BLaER1 treated with 17β-estradiol and CSF1 and Interleukin-3, amounts not matched to agents 10 nM and 100 nM (cell line): ENCODE measurements at regions not wholly inside any gene's neighbourhood (a gene's known extent, or its start where the extent isn't known, plus 50 kb on each side); places are given as distances from the start of the nearest gene placed in this dataset.
A peak's percentile ranks its signal among the peaks of the same experiment; 100 is the strongest.

Experiments used
- H3K27ac ChIP-seq, 11 experiments: shearing (Covaris generic); formaldehyde crosslinking; 2 replicates each; pipeline ENCODE4 v1.8.1; 2022
- H3K27me3 ChIP-seq, 11 experiments: shearing (Covaris generic); formaldehyde crosslinking; 2 replicates each; pipeline ENCODE4 v1.8.1; 2022
- H3K36me3 ChIP-seq, 11 experiments: shearing (Covaris generic); formaldehyde crosslinking; 2 replicates each; pipeline ENCODE4 v1.8.1; 2022
- H3K4me1 ChIP-seq, 10 experiments: shearing (Covaris generic); formaldehyde crosslinking; 2 replicates each; pipeline ENCODE4 v1.8.1; 2022
- H3K4me2 ChIP-seq, 11 experiments: shearing (Covaris generic); formaldehyde crosslinking; 2 replicates each; pipeline ENCODE4 v1.8.1; 2022
- H3K4me3 ChIP-seq, 10 experiments: shearing (Covaris generic); formaldehyde crosslinking; 2 replicates each; pipeline ENCODE4 v1.8.1; 2022
- H3K9ac ChIP-seq, 11 experiments: shearing (Covaris generic); formaldehyde crosslinking; 2 replicates each; pipeline ENCODE4 v1.8.1; 2022
- H3K9me3 ChIP-seq, 11 experiments: shearing (Covaris generic); formaldehyde crosslinking; replicated peaks in 1 of 11; 2 replicates each; pipeline ENCODE4 v1.8.1; 2022
- H4K20me1 ChIP-seq, 11 experiments: shearing (Covaris generic); formaldehyde crosslinking; 2 replicates each; pipeline ENCODE4 v1.8.1; 2022
- Cebpa-rat ChIP-seq, 11 experiments: shearing (Covaris generic); IDR thresholded peaks; 2 replicates each; pipeline ENCODE4 v1.8.1; 2022

- Histone ChIP-seq H3K4me1 (peaks cover 46 to 68% (median 53%) of the 10 kb centered on the region in 10 experiments), H3K4me3 (no peak overlapping the region), H3K9me3 (no peaks in the 10 kb centered on the region), H4K20me1 (no peaks in the 10 kb centered on the region), H3K9ac (0 out of 22 replicates have a peak overlapping the region, but pooled peaks of 2 of the 11 experiments have one; percentile 12 to 26), H3K27ac (peak overlapping the region in 7 of 11 experiments; percentile 15 to 54 (median 20); a peak in 8 of 22 replicates), H3K4me2 (peak overlapping the region; percentile 31 to 77 (median 71)), H3K27me3 (peaks cover 0 to 4% (median 0%) of the 10 kb centered on the region in 11 experiments; a peak in 1 of 22 replicates), H3K36me3 (no peaks in the 10 kb centered on the region)
- no peak for TF ChIP-seq Cebpa-rat (IDR thresholded peaks at IDR 0.05)
Measured at GRCh38 chr15:66956672-66957430, 108.6 kb upstream of the SMAD3 start.

GRCh38 chr15:66957431-66957720 lies 108.0 kb upstream of the SMAD3 start:
- H4K20me1 ChIP-seq = no peaks in the 10 kb centered on the region
- TF ChIP-seq Cebpa-rat (IDR thresholded peaks at IDR 0.05) = no peak
- no peak overlapping the region for H3K4me3 ChIP-seq
- H3K36me3 ChIP-seq = no peaks in the 10 kb centered on the region
- H3K9me3 ChIP-seq = no peaks in the 10 kb centered on the region
- peak overlapping the region in 1 of 11 experiments; percentile 26; a peak in 1 of 22 replicates for H3K9ac ChIP-seq
- H3K4me2 ChIP-seq = peak overlapping the region; percentile 31 to 77 (median 71)
- peaks cover 47 to 68% (median 53%) of the 10 kb centered on the region in 10 experiments for H3K4me1 ChIP-seq
- peak overlapping the region in 5 of 11 experiments; percentile 17 to 54 (median 20); a peak in 7 of 22 replicates for H3K27ac ChIP-seq
- peaks cover 0 to 4% (median 0%) of the 10 kb centered on the region in 11 experiments; a peak in 1 of 22 replicates for H3K27me3 ChIP-seq

GRCh38 chr15:66959066-66959465 lies 106.3 kb upstream of the SMAD3 start:
- Histone ChIP-seq H3K27ac (peak overlapping the region in 1 of 11 experiments; percentile 10; a peak in 1 of 22 replicates), H3K9me3 (no peaks in the 10 kb centered on the region), H3K4me1 (peaks cover 46 to 69% (median 52%) of the 10 kb centered on the region in 10 experiments), H3K9ac (no peak overlapping the region), H3K27me3 (peaks cover 0 to 4% (median 0%) of the 10 kb centered on the region in 11 experiments; a peak in 1 of 22 replicates), H4K20me1 (no peaks in the 10 kb centered on the region), H3K36me3 (no peaks in the 10 kb centered on the region), H3K4me2 (peak overlapping the region; percentile 6 to 77 (median 60); a peak in 19 of 22 replicates), H3K4me3 (no peak overlapping the region)
- TF ChIP-seq Cebpa-rat (IDR thresholded peaks at IDR 0.05) = no peak

- Histone ChIP-seq H3K27me3 (peaks cover 0 to 4% (median 0%) of the 10 kb centered on the region in 11 experiments; a peak in 1 of 22 replicates), H3K4me2 (peak overlapping the region; percentile 34 to 77 (median 60); a peak in 21 of 22 replicates), H3K9ac (peak overlapping the region in 2 of 11 experiments; percentile 11 to 12; a peak in 2 of 22 replicates), H3K9me3 (no peaks in the 10 kb centered on the region), H3K4me3 (no peak overlapping the region), H3K4me1 (peaks cover 46 to 77% (median 54%) of the 10 kb centered on the region in 10 experiments), H3K36me3 (no peaks in the 10 kb centered on the region), H3K27ac (peak overlapping the region in 2 of 11 experiments; percentile 7; a peak in 1 of 22 replicates), H4K20me1 (no peaks in the 10 kb centered on the region)
- no peak for TF ChIP-seq Cebpa-rat (IDR thresholded peaks at IDR 0.05)
Measured at GRCh38 chr15:66959875-66960274, 105.5 kb upstream of the SMAD3 start.

- Histone ChIP-seq H4K20me1 (no peaks in the 10 kb centered on the region), H3K4me2 (peak overlapping the region in 1 of 11 experiments; percentile 60; a peak in 1 of 22 replicates), H3K9ac (no peak overlapping the region), H3K27me3 (peaks cover 0 to 4% (median 0%) of the 10 kb centered on the region in 11 experiments; a peak in 1 of 22 replicates), H3K27ac (no peak overlapping the region), H3K4me3 (no peak overlapping the region), H3K4me1 (peaks cover 46 to 84% (median 54%) of the 10 kb centered on the region in 10 experiments), H3K9me3 (no peaks in the 10 kb centered on the region), H3K36me3 (no peaks in the 10 kb centered on the region)
- TF ChIP-seq Cebpa-rat (IDR thresholded peaks at IDR 0.05) = no peak
Measured at GRCh38 chr15:66960519-66960918, 104.9 kb upstream of the SMAD3 start.

- H3K36me3 ChIP-seq = no peaks in the 10 kb centered on the region
- H3K27me3 ChIP-seq = peaks cover 0 to 4% (median 0%) of the 10 kb centered on the region in 11 experiments; a peak in 1 of 22 replicates
- H4K20me1 ChIP-seq = no peaks in the 10 kb centered on the region
- TF ChIP-seq Cebpa-rat (IDR thresholded peaks at IDR 0.05) = no peak
- H3K4me3 ChIP-seq = no peak overlapping the region
- H3K4me2 ChIP-seq = peak overlapping the region in 4 of 11 experiments; percentile 39 to 90 (median 88); a peak in 9 of 22 replicates
- H3K9me3 ChIP-seq = no peaks in the 10 kb centered on the region
- H3K27ac ChIP-seq = peak overlapping the region in 1 of 11 experiments; percentile 5; a peak in 1 of 22 replicates
- peaks cover 46 to 80% (median 53%) of the 10 kb centered on the region in 10 experiments for H3K4me1 ChIP-seq
- no peak overlapping the region for H3K9ac ChIP-seq
Measured at GRCh38 chr15:66961407-66961884, 104.0 kb upstream of the SMAD3 start.

GRCh38 chr15:66961901-66962300 lies 103.5 kb upstream of the SMAD3 start:
- Histone ChIP-seq H4K20me1 (no peaks in the 10 kb centered on the region), H3K4me3 (no peak overlapping the region), H3K36me3 (no peaks in the 10 kb centered on the region), H3K27ac (no peak overlapping the region), H3K4me1 (peaks cover 42 to 75% (median 49%) of the 10 kb centered on the region in 10 experiments), H3K27me3 (peaks cover 0 to 4% (median 0%) of the 10 kb centered on the region in 11 experiments; a peak in 1 of 22 replicates), H3K9me3 (no peaks in the 10 kb centered on the region), H3K4me2 (peak overlapping the region in 10 of 11 experiments; percentile 12 to 90 (median 38); a peak in 14 of 22 replicates), H3K9ac (no peak overlapping the region)
- TF ChIP-seq Cebpa-rat (IDR thresholded peaks at IDR 0.05) = no peak

GRCh38 chr15:66962522-66962921 lies 102.9 kb upstream of the SMAD3 start:
- Histone ChIP-seq H3K4me1 (peaks cover 36 to 69% (median 43%) of the 10 kb centered on the region in 10 experiments), H3K4me2 (peak overlapping the region; percentile 12 to 90 (median 37); a peak in 13 of 22 replicates), H3K27me3 (peaks cover 0 to 4% (median 0%) of the 10 kb centered on the region in 11 experiments; a peak in 1 of 22 replicates), H3K27ac (peak overlapping the region in 1 of 11 experiments; percentile 83; a peak in 1 of 22 replicates), H3K36me3 (no peaks in the 10 kb centered on the region), H4K20me1 (no peaks in the 10 kb centered on the region), H3K4me3 (no peak overlapping the region), H3K9ac (no peak overlapping the region), H3K9me3 (no peaks in the 10 kb centered on the region)
- no peak for TF ChIP-seq Cebpa-rat (IDR thresholded peaks at IDR 0.05)

GRCh38 chr15:66963084-66963483 lies 102.3 kb upstream of the SMAD3 start:
- no peak overlapping the region for H3K4me3 ChIP-seq
- peak overlapping the region in 1 of 11 experiments; percentile 29; a peak in 1 of 22 replicates for H3K9ac ChIP-seq
- H3K27me3 ChIP-seq = peaks cover 0 to 4% (median 0%) of the 10 kb centered on the region in 11 experiments; a peak in 1 of 22 replicates
- peak overlapping the region in 4 of 11 experiments; percentile 57 to 90 (median 88); a peak in 7 of 22 replicates for H3K4me2 ChIP-seq
- H3K27ac ChIP-seq = peak overlapping the region in 3 of 11 experiments; percentile 51 to 83 (median 75); a peak in 6 of 22 replicates
- H3K9me3 ChIP-seq = no peaks in the 10 kb centered on the region
- no peaks in the 10 kb centered on the region for H3K36me3 ChIP-seq
- peaks cover 30 to 64% (median 37%) of the 10 kb centered on the region in 10 experiments for H3K4me1 ChIP-seq
- H4K20me1 ChIP-seq = no peaks in the 10 kb centered on the region
- TF ChIP-seq Cebpa-rat (IDR thresholded peaks at IDR 0.05) = no peak
